ENCODE measurements at regions not wholly inside any gene's neighbourhood (a gene's known extent, or its start where the extent isn't known, plus 50 kb on each side); places are given as distances from the start of the nearest gene placed in this dataset.

GRCh38 chr3:190716961-190717360 lies 145.5 kb downstream of the GMNC start:
- TF ChIP-seq EZH2 (IDR thresholded peaks at IDR 0.05; ENCODE audit: borderline replicate concordance, low read depth, low read length, severe bottlenecking) (no peak), POLR2AphosphoS5 (IDR thresholded peaks at IDR 0.05; ENCODE audit: insufficient read depth, low read depth, low read length) (no peak)
